Suppressor macrophage (primary cell): ENCODE measurements at regions not wholly inside any gene's neighbourhood (a gene's known extent, or its start where the extent isn't known, plus 50 kb on each side); places are given as distances from the start of the nearest gene placed in this dataset.
"Not testable (repeated sequence)": the region's sequence is repeated elsewhere in the genome, so short reads cannot be mapped to it uniquely, and the experiment has no call there.

ENCODE experiments used
- DNase-seq, 4 experiments: peaks; one replicate each; pipeline ENCODE4 v3.0.0-alpha.2; 2020 to 2022

GRCh38 chr3:25844891-25845290 is 55.0 kb downstream of the OXSM start:
- no peak for DNase-seq

GRCh38 chr3:25846282-25846681 is 56.4 kb downstream of the OXSM start:
- DNase-seq: no peak

GRCh38 chr3:25849091-25849490 is 59.2 kb downstream of the OXSM start:
- no peak for DNase-seq

GRCh38 chr3:25849641-25850385 is 59.9 kb downstream of the OXSM start:
- no peak for DNase-seq

- not testable (repeated sequence) for DNase-seq
Observed at GRCh38 chr3:25851693-25852259, 61.9 kb downstream of the OXSM start.

GRCh38 chr3:25854214-25854613 is 64.3 kb downstream of the OXSM start:
- no peak for DNase-seq

GRCh38 chr3:25854635-25855034 is 64.7 kb downstream of the OXSM start:
- peak in 1 of 4 experiments; percentile 18 for DNase-seq

- DNase-seq: no peak
Observed at GRCh38 chr3:25855266-25855784, 65.4 kb downstream of the OXSM start.

- peak; percentile 46 to 75 (median 64) for DNase-seq
Observed at GRCh38 chr3:25856902-25857518, 67.1 kb downstream of the OXSM start.

GRCh38 chr3:25861566-25861965 is 71.7 kb downstream of the OXSM start:
- no peak for DNase-seq

- DNase-seq: no peak
Observed at GRCh38 chr3:25863011-25863415, 73.1 kb downstream of the OXSM start.

- DNase-seq: no peak
Observed at GRCh38 chr3:25863416-25863959, 73.6 kb downstream of the OXSM start.

GRCh38 chr3:25870452-25870851 is 80.6 kb downstream of the OXSM start:
- no peak for DNase-seq

GRCh38 chr3:25872200-25872877 is 82.4 kb downstream of the OXSM start:
- peak in 1 of 4 experiments; percentile 14 for DNase-seq

- no peak for DNase-seq
Observed at GRCh38 chr3:25883492-25883891, 93.6 kb downstream of the OXSM start.

- no peak for DNase-seq
Observed at GRCh38 chr3:25884981-25885380, 95.1 kb downstream of the OXSM start.

GRCh38 chr3:25885544-25885943 is 95.7 kb downstream of the OXSM start:
- DNase-seq: no peak

- no peak for DNase-seq
Observed at GRCh38 chr3:25887907-25888306, 98.0 kb downstream of the OXSM start.

- DNase-seq: no peak
Observed at GRCh38 chr3:25888892-25889524, 99.1 kb downstream of the OXSM start.

GRCh38 chr3:25889525-25889917 is 99.6 kb downstream of the OXSM start:
- DNase-seq: no peak

- DNase-seq: no peak
Observed at GRCh38 chr3:25894101-25894500, 104.2 kb downstream of the OXSM start.

GRCh38 chr3:25895031-25895430 is 105.1 kb downstream of the OXSM start:
- DNase-seq: no peak
